Hematopoietic multipotent progenitor cell (in vitro differentiated cells): ENCODE measurements at regions not wholly inside any gene's neighbourhood (a gene's known extent, or its start where the extent isn't known, plus 50 kb on each side); places are given as distances from the start of the nearest gene placed in this dataset.

Experiments
- DNase-seq, 3 donors: peaks; one replicate each; pipeline ENCODE4 v3.0.0-alpha.2; 2011 to 2015; ENCODE audit warnings: low read depth in 2 of 3, low spot score in 2 of 3

GRCh38 chr3:178367817-178368617, 168.2 kb upstream of the KCNMB2 start:
- DNase-seq: peak in 1 of 3 donors; percentile 5

- no peak for DNase-seq
Measured at GRCh38 chr3:178369006-178369405, 167.2 kb upstream of the KCNMB2 start.

GRCh38 chr3:178369811-178370210, 166.4 kb upstream of the KCNMB2 start:
- no peak for DNase-seq

GRCh38 chr3:178370387-178370786, 165.8 kb upstream of the KCNMB2 start:
- DNase-seq: no peak

GRCh38 chr3:178381555-178381954, 154.7 kb upstream of the KCNMB2 start:
- no peak for DNase-seq

- no peak for DNase-seq
Measured at GRCh38 chr3:178381971-178382448, 154.2 kb upstream of the KCNMB2 start.

GRCh38 chr3:178382449-178383061, 153.7 kb upstream of the KCNMB2 start:
- no peak for DNase-seq

- DNase-seq: no peak
Measured at GRCh38 chr3:178384321-178385230, 151.7 kb upstream of the KCNMB2 start.

GRCh38 chr3:178385280-178385952, 150.8 kb upstream of the KCNMB2 start:
- peak in 2 of 3 donors; percentile 18 to 65 for DNase-seq

GRCh38 chr3:178386401-178386800, 149.8 kb upstream of the KCNMB2 start:
- no peak for DNase-seq

- no peak for DNase-seq
Measured at GRCh38 chr3:178386880-178387279, 149.4 kb upstream of the KCNMB2 start.

GRCh38 chr3:178388473-178388872, 147.8 kb upstream of the KCNMB2 start:
- DNase-seq: peak in 1 of 3 donors; percentile 7

- DNase-seq: no peak
Measured at GRCh38 chr3:178389258-178389657, 147.0 kb upstream of the KCNMB2 start.

GRCh38 chr3:178392511-178392926, 143.7 kb upstream of the KCNMB2 start:
- DNase-seq: no peak

GRCh38 chr3:178393146-178393545, 143.1 kb upstream of the KCNMB2 start:
- no peak for DNase-seq

GRCh38 chr3:178393824-178394223, 142.4 kb upstream of the KCNMB2 start:
- DNase-seq: no peak

GRCh38 chr3:178396318-178396717, 139.9 kb upstream of the KCNMB2 start:
- DNase-seq: no peak

- no peak for DNase-seq
Measured at GRCh38 chr3:178397202-178397601, 139.0 kb upstream of the KCNMB2 start.

GRCh38 chr3:178397836-178398235, 138.4 kb upstream of the KCNMB2 start:
- DNase-seq: no peak

GRCh38 chr3:178404961-178405360, 131.3 kb upstream of the KCNMB2 start:
- DNase-seq: no peak

GRCh38 chr3:178405531-178405930, 130.7 kb upstream of the KCNMB2 start:
- no peak for DNase-seq
